CD4-positive, alpha-beta memory T cell (primary cell): ENCODE measurements at regions not wholly inside any gene's neighbourhood (a gene's known extent, or its start where the extent isn't known, plus 50 kb on each side); places are given as distances from the start of the nearest gene placed in this dataset.
"Not testable (repeated sequence)": the region's sequence is repeated elsewhere in the genome, so short reads cannot be mapped to it uniquely, and the experiment has no call there.

Source experiments
- CTCF ChIA-PET: fragments of 350-600 bp; sonication (Branson Sonifier 250); formaldehyde crosslinking; loops from one replicate; lab custom pipeline; 2021; ENCODE audit warnings: inconsistent platforms; ENCODE audit not compliant: partially characterized antibody; lab: Charles Lee
- POLR2A ChIA-PET: fragments of 350-600 bp; sonication (Branson Sonifier 250); formaldehyde crosslinking; loops from one replicate; lab custom pipeline; 2021; ENCODE audit not compliant: partially characterized antibody; lab: Charles Lee
- DNase-seq, 5 donors: peaks; one replicate each; pipeline versions ENCODE4 v3.0.0 to v3.0.0-alpha.2; 2020 to 2022; ENCODE audit warnings: mixed read lengths in 1 of 5
- H3K27ac ChIP-seq: one replicate; pipeline ENCODE4 v1.7.0; 2013; ENCODE audit warnings: low read depth, low read length
- H3K27me3 ChIP-seq: 2 replicates; pipeline ENCODE4 v1.7.0; 2013; ENCODE audit warnings: mild to moderate bottlenecking, low read length, moderate library complexity; ENCODE audit not compliant: insufficient read depth
- H3K36me3 ChIP-seq: 2 replicates; pipeline ENCODE4 v1.7.0; 2013; ENCODE audit warnings: mild to moderate bottlenecking, low read length, moderate library complexity; ENCODE audit not compliant: insufficient read depth
- H3K4me1 ChIP-seq: 2 replicates; pipeline ENCODE4 v1.7.0; 2013; ENCODE audit warnings: mild to moderate bottlenecking, low read length, moderate library complexity; ENCODE audit not compliant: insufficient read depth
- H3K4me3 ChIP-seq, 2 donors: one replicate each; pipeline ENCODE4 v1.7.0; 2013; ENCODE audit warnings: low read length in 2 of 2, mild to moderate bottlenecking in 1 of 2
- H3K9me3 ChIP-seq, 2 donors: one replicate each; pipeline ENCODE4 v1.7.0; 2013; ENCODE audit warnings: low read length in 2 of 2, control low read depth in 1 of 2; ENCODE audit not compliant: control insufficient read depth in 1 of 2
- H3K27ac Mint-ChIP-seq, 7 donors: one replicate each; pipeline ENCODE4 v1.8.0; 2020 to 2021; ENCODE audit warnings: mixed read lengths in 7 of 7, mild to moderate bottlenecking in 6 of 7, inconsistent platforms in 3 of 7, moderate library complexity in 3 of 7
- H3K27me3 Mint-ChIP-seq, 2 donors: one replicate each; pipeline ENCODE4 v1.8.0; 2020 to 2021; ENCODE audit warnings: mixed read lengths in 2 of 2
- H3K36me3 Mint-ChIP-seq, 2 donors: one replicate each; pipeline ENCODE4 v1.8.0; 2020 to 2021; ENCODE audit warnings: mixed read lengths in 2 of 2, inconsistent platforms in 1 of 2, mild to moderate bottlenecking in 1 of 2
- H3K4me1 Mint-ChIP-seq, 4 donors: one replicate each; pipeline ENCODE4 v1.8.0; 2020 to 2021; ENCODE audit warnings: mixed read lengths in 4 of 4, mild to moderate bottlenecking in 1 of 4
- H3K4me3 Mint-ChIP-seq, 8 donors: one replicate each; pipeline ENCODE4 v1.8.0; 2020 to 2021; ENCODE audit warnings: mixed read lengths in 8 of 8, mild to moderate bottlenecking in 7 of 8, moderate library complexity in 6 of 8, inconsistent platforms in 3 of 8
- H3K9me3 Mint-ChIP-seq, 8 donors: one replicate each; pipeline ENCODE4 v1.8.0; 2020 to 2021; ENCODE audit warnings: mixed read lengths in 8 of 8, mild to moderate bottlenecking in 5 of 8, inconsistent platforms in 3 of 8, moderate library complexity in 1 of 8
- intact Hi-C: fragments of 100-400 bp; cut with micrococcal nuclease; formaldehyde crosslinking; loops from one replicate; pipeline ENCODE4 v1.15.1; 2023

DNA sequence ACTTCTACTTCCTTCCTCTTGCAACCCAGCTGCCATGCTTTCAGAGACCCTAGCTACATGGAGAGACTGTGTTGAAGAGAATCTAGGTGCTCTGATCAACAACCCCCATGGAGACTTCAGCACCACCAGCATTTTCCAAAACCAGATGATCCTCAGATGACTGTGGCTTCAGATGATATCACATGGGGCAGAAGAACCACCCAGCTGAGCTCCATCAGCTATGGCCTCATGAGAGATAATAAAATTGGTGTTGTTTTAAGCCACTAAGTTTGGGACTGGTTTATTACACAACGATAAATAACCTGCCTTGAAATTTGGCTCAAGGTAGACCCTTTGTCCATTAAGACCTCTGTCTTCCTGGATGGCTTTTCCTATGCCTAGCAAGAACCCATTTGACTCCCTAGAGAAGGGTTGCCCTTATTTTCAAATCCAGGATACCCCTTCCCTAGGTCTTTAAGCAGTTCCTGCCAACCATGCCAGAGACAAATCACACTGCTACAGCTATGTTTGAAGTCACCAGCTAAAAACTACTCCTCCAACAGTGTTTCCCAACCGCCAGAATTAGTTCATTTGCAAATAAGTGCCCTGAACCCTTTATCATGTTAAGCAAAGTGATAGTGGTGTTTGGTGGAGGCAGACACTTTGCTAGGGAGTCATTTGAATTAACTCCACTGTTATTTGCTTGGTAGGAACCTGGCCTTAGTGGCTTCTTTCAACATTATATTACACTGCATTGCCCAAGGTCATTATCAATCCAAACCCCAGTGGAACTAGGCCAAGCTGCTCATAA is 136.9 kb upstream of the PALS2 start:
- peaks cover 0 to 3% (median 0%) of the 10 kb centered on the region in 8 donors for H3K9me3 Mint-ChIP-seq
- no peak for DNase-seq
- CTCF ChIA-PET, result no interaction called here
- Histone ChIP-seq H3K27me3 (no peaks in the 10 kb centered on the region), H3K27ac (no peak overlapping the region), H3K36me3 (no peaks in the 10 kb centered on the region), H3K9me3 (no peaks in the 10 kb centered on the region), H3K4me3 (no peak overlapping the region), H3K4me1 (no peaks in the 10 kb centered on the region)
- POLR2A ChIA-PET, result no interaction called here
- H3K27me3 Mint-ChIP-seq, result peaks cover 1 to 2% of the 10 kb centered on the region in 2 donors
- no peak overlapping the region for H3K4me3 Mint-ChIP-seq
- H3K4me1 Mint-ChIP-seq, result peaks cover 0 to 7% (median 4%) of the 10 kb centered on the region in 4 donors
- no peak overlapping the region for H3K27ac Mint-ChIP-seq
- no peaks in the 10 kb centered on the region for H3K36me3 Mint-ChIP-seq
- intact Hi-C loops, result no loop called here

- ChIA-PET CTCF (interaction anchor here (0.7 to 1.2 kb wide), 3 partner anchors 21 to 132 kb away, joined by 3 read pairs; no protein-coding TSS in a partner anchor), POLR2A (no interaction called here)
- Mint-ChIP-seq H3K36me3 (no peaks in the 10 kb centered on the region), H3K4me1 (peaks cover 0 to 7% (median 4%) of the 10 kb centered on the region in 4 donors), H3K27me3 (peaks cover 1 to 4% of the 10 kb centered on the region in 2 donors), H3K4me3 (peak overlapping the region in 1 of 8 donors; percentile 7), H3K27ac (no peak overlapping the region), H3K9me3 (peaks cover 0 to 4% (median 0%) of the 10 kb centered on the region in 8 donors)
- intact Hi-C loops, result no loop called here
- Histone ChIP-seq H3K4me3 (no peak overlapping the region), H3K27ac (no peak overlapping the region), H3K4me1 (no peaks in the 10 kb centered on the region), H3K9me3 (no peaks in the 10 kb centered on the region), H3K36me3 (no peaks in the 10 kb centered on the region), H3K27me3 (no peaks in the 10 kb centered on the region)
- no peak for DNase-seq
Measured at GRCh38 chr7:24438232-24438631, 135.0 kb upstream of the PALS2 start.

DNA sequence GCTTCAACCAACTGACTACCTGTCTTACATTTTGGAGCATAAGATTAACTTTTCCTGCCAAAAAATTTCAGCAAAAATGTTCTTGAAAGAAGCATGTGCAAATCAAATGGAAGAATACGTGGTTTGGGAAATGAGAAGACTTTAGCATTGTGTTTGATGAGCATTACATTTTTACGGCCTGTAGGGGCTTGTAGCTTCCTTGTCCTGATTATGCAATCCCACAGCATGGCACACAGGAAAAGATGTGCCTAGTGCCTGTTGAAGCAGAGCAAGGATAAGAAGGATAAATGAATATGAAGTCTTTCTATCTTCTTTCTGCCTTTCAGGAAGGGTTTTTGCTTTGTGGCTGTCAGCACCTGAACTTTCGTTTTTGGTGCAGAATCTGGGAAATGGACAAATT is 134.1 kb upstream of the PALS2 start:
- H3K36me3 ChIP-seq, POLR2A ChIA-PET, H3K4me3 Mint-ChIP-seq, intact Hi-C loops, H3K4me1 Mint-ChIP-seq, H3K9me3 Mint-ChIP-seq, H3K9me3 ChIP-seq, H3K36me3 Mint-ChIP-seq, H3K4me1 ChIP-seq, H3K4me3 ChIP-seq, H3K27me3 Mint-ChIP-seq, CTCF ChIA-PET, H3K27me3 ChIP-seq, DNase-seq, H3K27ac ChIP-seq, H3K27ac Mint-ChIP-seq: not testable (repeated sequence)

DNA sequence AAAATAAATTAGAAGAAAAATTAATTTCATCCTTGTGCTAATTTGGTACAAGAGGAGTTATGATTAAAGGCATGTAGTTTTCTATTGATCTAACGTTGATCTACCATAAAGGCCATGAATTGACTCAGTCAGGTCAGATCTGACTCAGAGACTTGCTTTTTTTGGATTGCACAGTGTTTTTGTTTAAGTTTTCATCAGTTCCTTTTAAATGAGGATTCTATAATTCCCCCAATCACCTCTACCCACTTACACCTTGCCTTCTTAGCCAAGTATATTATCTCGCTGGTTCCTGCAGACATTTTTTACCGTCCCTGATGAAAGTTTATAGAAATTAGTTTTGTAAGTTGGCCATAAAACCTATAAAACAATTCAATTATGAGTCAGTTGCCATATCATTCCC is 132.4 kb upstream of the PALS2 start:
- Histone ChIP-seq H3K27me3 (no peaks in the 10 kb centered on the region), H3K27ac (no peak overlapping the region), H3K9me3 (no peaks in the 10 kb centered on the region), H3K36me3 (no peaks in the 10 kb centered on the region), H3K4me1 (no peaks in the 10 kb centered on the region), H3K4me3 (no peak overlapping the region)
- intact Hi-C loops, result no loop called here
- ChIA-PET POLR2A (no interaction called here), CTCF (no interaction called here)
- peaks cover 1 to 4% of the 10 kb centered on the region in 2 donors for H3K27me3 Mint-ChIP-seq
- H3K36me3 Mint-ChIP-seq, result no peaks in the 10 kb centered on the region
- H3K27ac Mint-ChIP-seq, result no peak overlapping the region
- peaks cover 0 to 3% (median 0%) of the 10 kb centered on the region in 8 donors for H3K9me3 Mint-ChIP-seq
- H3K4me1 Mint-ChIP-seq, result peaks cover 0 to 7% (median 4%) of the 10 kb centered on the region in 4 donors
- no peak for DNase-seq
- no peak overlapping the region for H3K4me3 Mint-ChIP-seq

GRCh38 chr7:24441314-24442027 is 131.8 kb upstream of the PALS2 start:
- Histone ChIP-seq H3K9me3 (no peaks in the 10 kb centered on the region), H3K27ac (no peak overlapping the region), H3K27me3 (no peaks in the 10 kb centered on the region), H3K4me3 (no peak overlapping the region), H3K36me3 (no peaks in the 10 kb centered on the region), H3K4me1 (no peaks in the 10 kb centered on the region)
- Mint-ChIP-seq H3K9me3 (peaks cover 0 to 2% (median 0%) of the 10 kb centered on the region in 8 donors), H3K27me3 (peaks cover 1 to 4% of the 10 kb centered on the region in 2 donors), H3K27ac (no peak overlapping the region), H3K36me3 (no peaks in the 10 kb centered on the region), H3K4me1 (peaks cover 0 to 7% (median 4%) of the 10 kb centered on the region in 4 donors), H3K4me3 (peak overlapping the region in 1 of 8 donors; percentile 26)
- intact Hi-C loops, result no loop called here
- DNase-seq, result no peak
- ChIA-PET CTCF (no interaction called here), POLR2A (no interaction called here)

GRCh38 chr7:24442170-24442777 is 131.0 kb upstream of the PALS2 start:
- Histone ChIP-seq H3K4me3 (no peak overlapping the region), H3K4me1 (no peaks in the 10 kb centered on the region), H3K36me3 (no peaks in the 10 kb centered on the region), H3K9me3 (no peaks in the 10 kb centered on the region), H3K27me3 (no peaks in the 10 kb centered on the region), H3K27ac (no peak overlapping the region)
- Mint-ChIP-seq H3K27ac (no peak overlapping the region), H3K36me3 (no peaks in the 10 kb centered on the region), H3K9me3 (peaks cover 0 to 2% (median 0%) of the 10 kb centered on the region in 8 donors), H3K4me3 (no peak overlapping the region), H3K4me1 (peaks cover 0 to 7% (median 4%) of the 10 kb centered on the region in 4 donors), H3K27me3 (peaks cover 0 to 4% of the 10 kb centered on the region in 2 donors)
- intact Hi-C loops, result no loop called here
- DNase-seq, result no peak
- CTCF ChIA-PET, result no interaction called here
- POLR2A ChIA-PET, result no interaction called here
